HL-60 (cell line): ENCODE measurements at regions not wholly inside any gene's neighbourhood (a gene's known extent, or its start where the extent isn't known, plus 50 kb on each side); places are given as distances from the start of the nearest gene placed in this dataset.

ENCODE experiments used
- DNase-seq, 2 experiments: peaks; one replicate each; pipeline ENCODE4 v3.0.0-alpha.2; 2010 to 2020; ENCODE audit warnings: low read depth in 1 of 2, low spot score in 1 of 2
- H3K27ac ChIP-seq: fragments of 250-450 bp; sonication (Bioruptor Pico); replicated peaks from 2 replicates; pipeline ENCODE4 v1.5.1; 2020; ENCODE audit warnings: mild to moderate bottlenecking, moderate library complexity
- H3K27me3 ChIP-seq: fragments of 250-450 bp; sonication (Bioruptor Pico); 2 replicates; pipeline ENCODE4 v1.5.1; 2021; ENCODE audit warnings: mild to moderate bottlenecking, moderate library complexity; ENCODE audit not compliant: insufficient read depth, poor library complexity, severe bottlenecking
- H3K4me3 ChIP-seq: replicated peaks from 2 replicates; pipeline ENCODE4 v1.5.1; 2011; ENCODE audit warnings: mild to moderate bottlenecking, control low read depth, low read length; ENCODE audit not compliant: insufficient read depth
- CTCF ChIP-seq: IDR thresholded peaks from one replicate; pipeline ENCODE4 v1.5.1; 2011; ENCODE audit warnings: low read length, control low read depth, inconsistent platforms; ENCODE audit not compliant: insufficient read depth
- GABPA ChIP-seq: IDR thresholded peaks from 2 replicates; pipeline ENCODE4 v1.6.1; 2012; ENCODE audit warnings: low read depth
- POLR2AphosphoS5 ChIP-seq: IDR thresholded peaks from 2 replicates; pipeline ENCODE4 v1.6.1; 2012; ENCODE audit warnings: low read depth
- REST ChIP-seq: IDR thresholded peaks from 2 replicates; pipeline ENCODE4 v1.6.1; 2012; ENCODE audit warnings: low read depth; ENCODE audit not compliant: insufficient replicate concordance
- SPI1 ChIP-seq: IDR thresholded peaks from 2 replicates; pipeline ENCODE4 v1.6.1; 2012; ENCODE audit warnings: low read depth, mild to moderate bottlenecking, borderline replicate concordance

- no peak overlapping the region for H3K27ac ChIP-seq
- H3K27me3 ChIP-seq, result no peaks in the 10 kb centered on the region
- DNase-seq, result no peak
- H3K4me3 ChIP-seq, result no peak overlapping the region
- TF ChIP-seq POLR2AphosphoS5 (no peak), CTCF (no peak), SPI1 (no peak), REST (no peak), GABPA (no peak)
These were observed 116.9 kb upstream of the MRPS30 start for GRCh38 chr5:44691802-44692201.

GRCh38 chr5:44681906-44682305 lies 126.8 kb upstream of the MRPS30 start:
- H3K27ac ChIP-seq, result no peak overlapping the region
- TF ChIP-seq REST (no peak), CTCF (no peak), POLR2AphosphoS5 (no peak)
- no peak overlapping the region for H3K4me3 ChIP-seq
- no peak for DNase-seq
- H3K27me3 ChIP-seq, result no peaks in the 10 kb centered on the region

- Histone ChIP-seq H3K4me3 (no peak overlapping the region), H3K27ac (no peak overlapping the region), H3K27me3 (no peaks in the 10 kb centered on the region)
- TF ChIP-seq GABPA (no peak), POLR2AphosphoS5 (no peak), SPI1 (no peak), REST (no peak), CTCF (no peak)
- no peak for DNase-seq
These were observed 129.5 kb upstream of the MRPS30 start for GRCh38 chr5:44679214-44679613.
